K562 (cell line): ENCODE measurements at regions not wholly inside any gene's neighbourhood (a gene's known extent, or its start where the extent isn't known, plus 50 kb on each side); places are given as distances from the start of the nearest gene placed in this dataset.

Source experiments
- ATAC-seq: fragments of 200-7000 bp; cut with Tn5 transposase; 3 replicates; pipeline ENCODE4 v1.9.1; 2020; ENCODE audit warnings: moderate library complexity
- BruUV-seq: library from RNA; stranded (reverse); fragments of 400-500 nt; replicated peaks from 2 replicates; lab custom pipeline; 2021; lab: Mats Ljungman, UMichigan
- CTCF ChIA-PET: fragments of 300-600 bp; formaldehyde crosslinking; extraction: SDS; loops from one replicate; lab custom pipeline; 2021; ENCODE audit warnings: low intra/inter-chr PET ratio; lab: Yijun Ruan, JAX
- POLR2A ChIA-PET: fragments of 300-600, 350-650 bp; sonication (Branson Sonifier 250); formaldehyde crosslinking; extraction: SDS; loops from one replicate; lab custom pipeline; 2021; ENCODE audit warnings: antibody characterized with exemption, inconsistent platforms; lab: Yijun Ruan, JAX
- DNase-seq, 4 experiments: peaks; one replicate each; pipeline versions ENCODE4 v3.0.0 to v3.0.0-alpha.2; 2011 to 2018; ENCODE audit warnings: low spot score in 3 of 4, mixed read lengths in 3 of 4; ENCODE audit errors: extremely low read depth in 1 of 4
- FAIRE-seq: peaks from 2 replicates; lab custom pipeline; 2011; peaks lifted over from hg19 to GRCh38; lab: Jason Lieb, UNC
- H2AFZ ChIP-seq: 2 replicates; pipeline ENCODE4 v1.6.0; 2011; ENCODE audit warnings: low read depth, low read length, control low read depth, inconsistent platforms
- H3K27ac ChIP-seq: fragments of 200-600 bp; 3 replicates; pipeline ENCODE4 v1.8.0; 2011; ENCODE audit warnings: low read depth, mild to moderate bottlenecking, control low read depth, inconsistent platforms, low read length, moderate library complexity, mixed read lengths; ENCODE audit errors: extremely low read depth
- H3K27me3 ChIP-seq, 2 experiments: fragments of 300-600 bp in 1 of 2; 2 replicates in 1 of 2; 3 replicates in 1 of 2; pipeline versions ENCODE4 v1.6.0 to v1.8.0; 2011; ENCODE audit warnings: inconsistent platforms in 2 of 2, low read length in 2 of 2, mild to moderate bottlenecking in 1 of 2, mixed read lengths in 1 of 2, moderate library complexity in 1 of 2; ENCODE audit not compliant: control insufficient read depth in 2 of 2, insufficient read depth in 2 of 2
- H3K36me3 ChIP-seq: fragments of 300-600 bp; 3 replicates; pipeline ENCODE4 v1.8.0; 2011; ENCODE audit warnings: mild to moderate bottlenecking, low read length, inconsistent platforms; ENCODE audit not compliant: control insufficient read depth, insufficient read depth
- H3K4me1 ChIP-seq, 2 experiments: fragments of 200-600 bp in 1 of 2; replicated peaks in 1 of 2; 2 replicates in 1 of 2; 3 replicates in 1 of 2; pipeline versions ENCODE4 v1.5.1 to v1.8.0; 2011; ENCODE audit warnings: inconsistent platforms in 2 of 2, low read length in 2 of 2, mild to moderate bottlenecking in 1 of 2, mixed read lengths in 1 of 2, moderate library complexity in 1 of 2; ENCODE audit not compliant: control insufficient read depth in 2 of 2, insufficient read depth in 2 of 2
- H3K4me2 ChIP-seq: 2 replicates; pipeline ENCODE4 v1.6.1; 2011; ENCODE audit warnings: low read length, control low read depth, inconsistent platforms, mixed read lengths; ENCODE audit not compliant: insufficient read depth
- H3K4me3 ChIP-seq: fragments of 200-600 bp; sonication (generic), shearing (Covaris generic); 2 replicates; pipeline ENCODE4 v1.5.1; 2016; ENCODE audit warnings: control low read depth, inconsistent platforms
- H3K79me2 ChIP-seq: fragments of 200-600 bp; 3 replicates; pipeline ENCODE4 v1.8.0; 2011; ENCODE audit warnings: low read length, inconsistent platforms; ENCODE audit not compliant: control insufficient read depth, insufficient read depth
- H3K9ac ChIP-seq, 2 experiments: 2 replicates each; pipeline versions ENCODE4 v1.6.0 to v1.6.1; 2011; ENCODE audit warnings: low read depth in 2 of 2, low read length in 2 of 2, control low read depth in 1 of 2, inconsistent platforms in 1 of 2, mild to moderate bottlenecking in 1 of 2, mixed read lengths in 1 of 2; ENCODE audit not compliant: insufficient read depth in 1 of 2
- H3K9me1 ChIP-seq: one replicate; pipeline ENCODE4 v1.6.0; 2011; ENCODE audit warnings: inconsistent platforms, mild to moderate bottlenecking, low read length, moderate library complexity; ENCODE audit not compliant: control insufficient read depth, insufficient read depth
- H3K9me3 ChIP-seq: replicated peaks from 2 replicates; pipeline ENCODE4 v1.5.1; 2011; ENCODE audit warnings: low read depth, low read length, inconsistent platforms; ENCODE audit not compliant: control insufficient read depth, insufficient read depth
- H4K20me1 ChIP-seq: replicated peaks from 2 replicates; pipeline ENCODE4 v1.6.1; 2011; ENCODE audit warnings: low read length, inconsistent platforms, mixed read lengths; ENCODE audit not compliant: control insufficient read depth, insufficient read depth
- CBX3 ChIP-seq, 2 experiments: IDR thresholded peaks; 1 replicate in 1 of 2; 2 replicates in 1 of 2; pipeline ENCODE4 v1.6.1; 2012; ENCODE audit warnings: inconsistent platforms in 2 of 2, low read length in 2 of 2, borderline replicate concordance in 1 of 2, control low read depth in 1 of 2
- CHD2 ChIP-seq: IDR thresholded peaks from 2 replicates; pipeline ENCODE4 v1.6.1; 2011; ENCODE audit warnings: low read depth, low read length
- CHD4 ChIP-seq: fragments of 200-600 bp; sonication (generic); IDR thresholded peaks from 3 replicates; pipeline ENCODE4 v1.6.1; 2012; ENCODE audit warnings: low read depth, mild to moderate bottlenecking, mixed read lengths, low read length, inconsistent platforms; ENCODE audit not compliant: insufficient read depth, insufficient replicate concordance, poor library complexity, severe bottlenecking
- CLOCK ChIP-seq: fragments of 250-450 bp; sonication (Bioruptor Pico); IDR thresholded peaks from 2 replicates; pipeline ENCODE4 v1.4.0; 2020; ENCODE audit warnings: mild to moderate bottlenecking, moderate library complexity, borderline replicate concordance
- E2F4 ChIP-seq: sonication (generic); formaldehyde crosslinking; IDR thresholded peaks from 2 replicates; pipeline ENCODE4 v1.8.0; 2022; ENCODE audit warnings: mild to moderate bottlenecking, low read depth, missing genetic modification reagents
- HNRNPH1 ChIP-seq: fragments of 200-400 bp; formaldehyde crosslinking; optimal IDR thresholded peaks from 2 replicates; pipeline ENCODE3; 2017; ENCODE audit warnings: low read depth, mild to moderate bottlenecking, low read length, moderate library complexity
- MCM2 ChIP-seq: fragments of 450-650 bp; IDR thresholded peaks from 2 replicates; pipeline ENCODE4 v1.6.1; 2017; ENCODE audit warnings: low read depth, mild to moderate bottlenecking
- MED1 ChIP-seq: sonication (generic); formaldehyde crosslinking; IDR thresholded peaks from 2 replicates; pipeline ENCODE4 v1.8.1; 2023; ENCODE audit warnings: missing genetic modification reagents, borderline replicate concordance
- MIER1 ChIP-seq: fragments of 450-650 bp; IDR thresholded peaks from 2 replicates; pipeline ENCODE4 v1.6.1; 2016; ENCODE audit warnings: antibody characterized with exemption, mild to moderate bottlenecking, low read depth
- POLR2G ChIP-seq: fragments of 200-400 bp; formaldehyde crosslinking; IDR thresholded peaks from 2 replicates; pipeline ENCODE4 v1.6.1; 2017; ENCODE audit warnings: low read depth, mild to moderate bottlenecking, antibody characterized with exemption, low read length, moderate library complexity
- SAP30 ChIP-seq: fragments of 200-600 bp; sonication (generic); IDR thresholded peaks from 2 replicates; pipeline ENCODE4 v1.6.1; 2012; ENCODE audit warnings: borderline replicate concordance, low read depth, mild to moderate bottlenecking, moderate library complexity, low read length, control low read depth, inconsistent platforms; ENCODE audit not compliant: insufficient read depth, poor library complexity, severe bottlenecking
- TRIM24 ChIP-seq, 2 experiments: fragments of 450-650 bp; IDR thresholded peaks; 2 replicates each; pipeline ENCODE4 v1.6.1; 2016
- VEZF1 ChIP-seq: fragments of 200-800 bp; sonication (Bioruptor generic); IDR thresholded peaks from 2 replicates; pipeline ENCODE4 v1.6.1; 2017; ENCODE audit warnings: missing genetic modification characterization, missing compliant biosample characterization
- ZBTB5 ChIP-seq: fragments of 450-650 bp; IDR thresholded peaks from 2 replicates; pipeline ENCODE4 v1.6.1; 2017; ENCODE audit warnings: antibody characterized with exemption
- WGBS: fragments of 100-300 bp; shearing (Covaris generic); methylation state at CpG from one replicate; pipeline ENCODE4 v1.1.6; 2016; ENCODE audit warnings: low coverage, mixed read lengths; ENCODE audit not compliant: insufficient coverage; ENCODE audit errors: missing lambda C conversion rate; 5-methylcytosine and 5-hydroxymethylcytosine counted together
- in situ Hi-C: fragments of 300-500 bp; cut with MboI; formaldehyde crosslinking; loops from 4 replicates; pipeline ENCODE4 v1.15.0; 2018; ENCODE audit warnings: inconsistent platforms, mixed read lengths
- intact Hi-C: fragments of 100-400 bp; cut with micrococcal nuclease; formaldehyde crosslinking; loops from 2 replicates; pipeline ENCODE4 v1.14.2; 2022

- WGBS: 0% methylated on average over 3 of the region's 3 CpGs
- Histone ChIP-seq H3K9me1 (no peaks in the 10 kb centered on the region), H3K79me2 (no peaks in the 10 kb centered on the region), H3K9ac (no peak overlapping the region), H3K4me3 (no peak overlapping the region), H3K27me3 (no peaks in the 10 kb centered on the region), H3K4me1 (no peaks in the 10 kb centered on the region), H3K36me3 (no peaks in the 10 kb centered on the region), H3K9me3 (no peaks in the 10 kb centered on the region; the same call in 1 of the 2 replicates), H4K20me1 (no peaks in the 10 kb centered on the region), H3K27ac (no peak overlapping the region), H3K4me2 (no peak overlapping the region), H2AFZ (no peak overlapping the region)
- DNase-seq (no peak), FAIRE-seq (no peak), ATAC-seq (no peak)
- in situ Hi-C loops (no loop called here), intact Hi-C loops (no loop called here)
- ChIA-PET POLR2A (no interaction called here), CTCF (no interaction called here)
- no TSS peak for BruUV-seq
- TF ChIP-seq MED1 (no peak), CHD4 (no peak), MCM2 (no peak), POLR2G (no peak), CBX3 (IDR thresholded peaks at IDR 0.05; ENCODE audit: borderline replicate concordance in 1 of 2, low read length in 2 of 2) (no peak), TRIM24 (IDR thresholded peaks at IDR 0.05) (no peak), MIER1 (no peak), SAP30 (no peak), VEZF1 (CRISPR knock-in tag) (no peak), HNRNPH1 (no peak), E2F4 (CRISPR knock-in tag) (no peak), ZBTB5 (no peak), CLOCK (CRISPR knock-in tag) (no peak), CHD2 (no peak)
Observed at GRCh38 chr5:98099448-98100105, 673.9 kb upstream of the RGMB start.
